Endothelial cell of hepatic sinusoid (primary cell): ENCODE measurements at regions not wholly inside any gene's neighbourhood (a gene's known extent, or its start where the extent isn't known, plus 50 kb on each side); places are given as distances from the start of the nearest gene placed in this dataset.
"Not testable (repeated sequence)": the region's sequence is repeated elsewhere in the genome, so short reads cannot be mapped to it uniquely, and the experiment has no call there.

ENCODE experiments used
- in situ Hi-C: cut with HindIII; loops from 2 replicates; pipeline ENCODE4 v1.10.0; 2017; ENCODE audit warnings: low sequenced_read_pairs

GRCh38 chr13:22941495-22941894, 239.3 kb upstream of the SGCG start:
- in situ Hi-C loops, result not testable (repeated sequence)

GRCh38 chr13:22942831-22943230, 237.9 kb upstream of the SGCG start:
- in situ Hi-C loops, result not testable (repeated sequence)

GRCh38 chr13:22944378-22944777, 236.4 kb upstream of the SGCG start:
- in situ Hi-C loops, result no loop called here

- in situ Hi-C loops, result no loop called here
These were observed 235.2 kb upstream of the SGCG start for GRCh38 chr13:22945321-22946226.

- in situ Hi-C loops, result no loop called here
These were observed 232.4 kb upstream of the SGCG start for GRCh38 chr13:22948421-22948820.

- in situ Hi-C loops, result not testable (repeated sequence)
These were observed 228.8 kb upstream of the SGCG start for GRCh38 chr13:22952018-22952417.

- in situ Hi-C loops, result not testable (repeated sequence)
These were observed 225.6 kb upstream of the SGCG start for GRCh38 chr13:22955147-22955546.

GRCh38 chr13:22956456-22957115, 224.2 kb upstream of the SGCG start:
- in situ Hi-C loops, result not testable (repeated sequence)

GRCh38 chr13:22959859-22960258, 220.9 kb upstream of the SGCG start:
- in situ Hi-C loops, result not testable (repeated sequence)

- in situ Hi-C loops, result no loop called here
These were observed 220.0 kb upstream of the SGCG start for GRCh38 chr13:22960827-22961226.

GRCh38 chr13:22961342-22961741, 219.4 kb upstream of the SGCG start:
- in situ Hi-C loops, result not testable (repeated sequence)

- in situ Hi-C loops, result no loop called here
These were observed 218.8 kb upstream of the SGCG start for GRCh38 chr13:22961835-22962537.

- in situ Hi-C loops, result not testable (repeated sequence)
These were observed 217.3 kb upstream of the SGCG start for GRCh38 chr13:22963384-22964053.

- in situ Hi-C loops, result no loop called here
These were observed 216.4 kb upstream of the SGCG start for GRCh38 chr13:22964245-22964966.

- in situ Hi-C loops, result not testable (repeated sequence)
These were observed 215.5 kb upstream of the SGCG start for GRCh38 chr13:22965011-22965857.

GRCh38 chr13:22965858-22966239, 214.9 kb upstream of the SGCG start:
- in situ Hi-C loops, result not testable (repeated sequence)

GRCh38 chr13:22966753-22967152, 214.0 kb upstream of the SGCG start:
- in situ Hi-C loops, result not testable (repeated sequence)

- in situ Hi-C loops, result no loop called here
These were observed 213.1 kb upstream of the SGCG start for GRCh38 chr13:22967669-22968068.

- in situ Hi-C loops, result no loop called here
These were observed 200.8 kb upstream of the SGCG start for GRCh38 chr13:22979952-22980351.
